ENCODE measurements at regions not wholly inside any gene's neighbourhood (a gene's known extent, or its start where the extent isn't known, plus 50 kb on each side); places are given as distances from the start of the nearest gene placed in this dataset.

GRCh38 chr18:11553098-11553940 lies 56.1 kb upstream of the SLC35G4 start:
- Histone ChIP-seq H3K36me3 (ENCODE audit: control insufficient read depth in 1 of 2, insufficient read depth in 2 of 2, low read length in 1 of 2) (no peaks in the 10 kb centered on the region), H3K4me3 (ENCODE audit: low read length in 2 of 2) (no peak overlapping the region), H3K27ac (ENCODE audit: low read depth in 1 of 2, low read length in 2 of 2) (no peak overlapping the region), H3K4me1 (ENCODE audit: control insufficient read depth in 1 of 2, insufficient read depth in 2 of 2, low read length in 2 of 2) (no peaks in the 10 kb centered on the region), H3K9me3 (ENCODE audit: control insufficient read depth, low read length) (no peaks in the 10 kb centered on the region), H3K27me3 (ENCODE audit: control insufficient read depth in 1 of 2, insufficient read depth in 2 of 2, low read length in 1 of 2) (no peaks in the 10 kb centered on the region)
- ATAC-seq (ENCODE audit: low FRiP score): peak; percentile 73
- intact Hi-C loops (cut with DNase I): loop anchor here (2.0 to 10.0 kb wide), 4 partner anchors 246 to 703 kb away; no protein-coding TSS in a partner anchor
- DNase-seq: no peak
- 27 to 29% methylated on average over 8 of the region's 8 CpGs for WGBS, 2 donors

- H3K27me3 ChIP-seq (ENCODE audit: control insufficient read depth in 1 of 2, insufficient read depth in 2 of 2, low read length in 1 of 2): no peaks in the 10 kb centered on the region
- peaks cover 4% of the 10 kb centered on the region for H3K9me3 ChIP-seq (ENCODE audit: control insufficient read depth, low read length)
- no peak overlapping the region for H3K4me3 ChIP-seq (ENCODE audit: low read length in 2 of 2)
- no peaks in the 10 kb centered on the region for H3K4me1 ChIP-seq (ENCODE audit: control insufficient read depth in 1 of 2, insufficient read depth in 2 of 2, low read length in 2 of 2)
- no peak for DNase-seq
- no peak overlapping the region for H3K27ac ChIP-seq (ENCODE audit: low read depth in 1 of 2, low read length in 2 of 2)
- H3K36me3 ChIP-seq (ENCODE audit: control insufficient read depth in 1 of 2, insufficient read depth in 2 of 2, low read length in 1 of 2): no peaks in the 10 kb centered on the region
- WGBS, 2 donors: 53% methylated on average over 7 of the region's 7 CpGs
- intact Hi-C loops (cut with DNase I): no loop called here
- peak; percentile 34 for ATAC-seq (ENCODE audit: low FRiP score)
Observed at GRCh38 chr18:11548916-11549551, 60.4 kb upstream of the SLC35G4 start.

- no peak overlapping the region for H3K4me3 ChIP-seq (ENCODE audit: low read length in 2 of 2)
- 94 to 95% methylated on average over 1 of the region's 1 CpG for WGBS, 2 donors
- H3K27ac ChIP-seq (ENCODE audit: low read depth in 1 of 2, low read length in 2 of 2): no peak overlapping the region
- H3K9me3 ChIP-seq (ENCODE audit: control insufficient read depth, low read length): peaks cover 4% of the 10 kb centered on the region
- peak in 1 of 2 donors; percentile 55 for DNase-seq
- H3K27me3 ChIP-seq (ENCODE audit: control insufficient read depth in 1 of 2, insufficient read depth in 2 of 2, low read length in 1 of 2): no peaks in the 10 kb centered on the region
- no peaks in the 10 kb centered on the region for H3K4me1 ChIP-seq (ENCODE audit: control insufficient read depth in 1 of 2, insufficient read depth in 2 of 2, low read length in 2 of 2)
- no peak for ATAC-seq (ENCODE audit: low FRiP score)
- intact Hi-C loops (cut with DNase I): no loop called here
- H3K36me3 ChIP-seq (ENCODE audit: control insufficient read depth in 1 of 2, insufficient read depth in 2 of 2, low read length in 1 of 2): no peaks in the 10 kb centered on the region
Observed at GRCh38 chr18:11548396-11548795, 61.0 kb upstream of the SLC35G4 start.

GRCh38 chr18:11544060-11544633 lies 65.2 kb upstream of the SLC35G4 start:
- Histone ChIP-seq H3K4me1 (ENCODE audit: control insufficient read depth in 1 of 2, insufficient read depth in 2 of 2, low read length in 2 of 2) (no peaks in the 10 kb centered on the region), H3K36me3 (ENCODE audit: control insufficient read depth in 1 of 2, insufficient read depth in 2 of 2, low read length in 1 of 2) (no peaks in the 10 kb centered on the region), H3K27me3 (ENCODE audit: control insufficient read depth in 1 of 2, insufficient read depth in 2 of 2, low read length in 1 of 2) (no peaks in the 10 kb centered on the region), H3K27ac (ENCODE audit: low read depth in 1 of 2, low read length in 2 of 2) (no peak overlapping the region), H3K4me3 (ENCODE audit: low read length in 2 of 2) (no peak overlapping the region), H3K9me3 (ENCODE audit: control insufficient read depth, low read length) (peaks cover 4% of the 10 kb centered on the region)
- intact Hi-C loops (cut with DNase I): no loop called here
- 79 to 91% methylated on average over 4 of the region's 4 CpGs for WGBS, 2 donors
- no peak for ATAC-seq (ENCODE audit: low FRiP score)
- no peak for DNase-seq

- Histone ChIP-seq H3K4me3 (ENCODE audit: low read length in 2 of 2) (no peak overlapping the region), H3K36me3 (ENCODE audit: control insufficient read depth in 1 of 2, insufficient read depth in 2 of 2, low read length in 1 of 2) (no peaks in the 10 kb centered on the region), H3K4me1 (ENCODE audit: control insufficient read depth in 1 of 2, insufficient read depth in 2 of 2, low read length in 2 of 2) (no peaks in the 10 kb centered on the region), H3K9me3 (ENCODE audit: control insufficient read depth, low read length) (peaks cover 4% of the 10 kb centered on the region), H3K27me3 (ENCODE audit: control insufficient read depth in 1 of 2, insufficient read depth in 2 of 2, low read length in 1 of 2) (no peaks in the 10 kb centered on the region), H3K27ac (ENCODE audit: low read depth in 1 of 2, low read length in 2 of 2) (no peak overlapping the region)
- intact Hi-C loops (cut with DNase I): no loop called here
- 85 to 99% methylated on average over 1 of the region's 1 CpG for WGBS, 2 donors
- ATAC-seq (ENCODE audit: low FRiP score) (no peak), DNase-seq (no peak)
Observed at GRCh38 chr18:11541179-11541578, 68.2 kb upstream of the SLC35G4 start.

GRCh38 chr18:11533942-11534496 lies 75.4 kb upstream of the SLC35G4 start:
- Histone ChIP-seq H3K36me3 (ENCODE audit: control insufficient read depth in 1 of 2, insufficient read depth in 2 of 2, low read length in 1 of 2) (no peaks in the 10 kb centered on the region), H3K27me3 (ENCODE audit: control insufficient read depth in 1 of 2, insufficient read depth in 2 of 2, low read length in 1 of 2) (no peaks in the 10 kb centered on the region), H3K27ac (ENCODE audit: low read depth in 1 of 2, low read length in 2 of 2) (no peak overlapping the region), H3K4me3 (ENCODE audit: low read length in 2 of 2) (no peak overlapping the region), H3K4me1 (ENCODE audit: control insufficient read depth in 1 of 2, insufficient read depth in 2 of 2, low read length in 2 of 2) (no peaks in the 10 kb centered on the region), H3K9me3 (ENCODE audit: control insufficient read depth, low read length) (no peaks in the 10 kb centered on the region)
- no peak for ATAC-seq (ENCODE audit: low FRiP score)
- WGBS, 2 donors: 98% methylated on average over 13 of the region's 13 CpGs
- no peak for DNase-seq
- intact Hi-C loops (cut with DNase I): no loop called here

GRCh38 chr18:11533513-11533890 lies 75.9 kb upstream of the SLC35G4 start:
- WGBS, 2 donors: 92 to 96% methylated on average over 13 of the region's 13 CpGs
- intact Hi-C loops (cut with DNase I): no loop called here
- no peak for DNase-seq
- H3K36me3 ChIP-seq (ENCODE audit: control insufficient read depth in 1 of 2, insufficient read depth in 2 of 2, low read length in 1 of 2): no peaks in the 10 kb centered on the region
- H3K9me3 ChIP-seq (ENCODE audit: control insufficient read depth, low read length): no peaks in the 10 kb centered on the region
- no peaks in the 10 kb centered on the region for H3K27me3 ChIP-seq (ENCODE audit: control insufficient read depth in 1 of 2, insufficient read depth in 2 of 2, low read length in 1 of 2)
- ATAC-seq (ENCODE audit: low FRiP score): no peak
- H3K4me1 ChIP-seq (ENCODE audit: control insufficient read depth in 1 of 2, insufficient read depth in 2 of 2, low read length in 2 of 2): no peaks in the 10 kb centered on the region
- no peak overlapping the region for H3K27ac ChIP-seq (ENCODE audit: low read depth in 1 of 2, low read length in 2 of 2)
- H3K4me3 ChIP-seq (ENCODE audit: low read length in 2 of 2): no peak overlapping the region

- no peak overlapping the region for H3K4me3 ChIP-seq (ENCODE audit: low read length in 2 of 2)
- intact Hi-C loops (cut with DNase I): no loop called here
- H3K9me3 ChIP-seq (ENCODE audit: control insufficient read depth, low read length): no peaks in the 10 kb centered on the region
- H3K36me3 ChIP-seq (ENCODE audit: control insufficient read depth in 1 of 2, insufficient read depth in 2 of 2, low read length in 1 of 2): no peaks in the 10 kb centered on the region
- H3K27me3 ChIP-seq (ENCODE audit: control insufficient read depth in 1 of 2, insufficient read depth in 2 of 2, low read length in 1 of 2): no peaks in the 10 kb centered on the region
- DNase-seq (no peak), ATAC-seq (ENCODE audit: low FRiP score) (peak; percentile 33)
- no peaks in the 10 kb centered on the region for H3K4me1 ChIP-seq (ENCODE audit: control insufficient read depth in 1 of 2, insufficient read depth in 2 of 2, low read length in 2 of 2)
- H3K27ac ChIP-seq (ENCODE audit: low read depth in 1 of 2, low read length in 2 of 2): no peak overlapping the region
- WGBS, 2 donors: 97 to 98% methylated on average over 35 of the region's 35 CpGs
Observed at GRCh38 chr18:11532758-11533512, 76.5 kb upstream of the SLC35G4 start.
